Esophagus muscularis mucosa (tissue), 4 donors: ENCODE measurements at regions not wholly inside any gene's neighbourhood (a gene's known extent, or its start where the extent isn't known, plus 50 kb on each side); places are given as distances from the start of the nearest gene placed in this dataset.

Experiments used
- DNase-seq: peaks from one replicate; pipeline ENCODE4 v3.0.0-alpha.2; 2017; ENCODE audit errors: extremely low spot score
- H3K27ac ChIP-seq, 4 donors: fragments of 200-600 bp; sonication (generic); replicated peaks in 1 of 4; 1 replicate in 3 of 4; 2 replicates in 1 of 4; pipeline ENCODE4 v1.5.1; 2016 to 2019; ENCODE audit warnings: mild to moderate bottlenecking in 1 of 4
- H3K27me3 ChIP-seq, 4 donors: fragments of 200-600 bp; sonication (generic); one replicate each; pipeline versions ENCODE4 v1.5.1 to v1.6.0; 2016 to 2019
- H3K36me3 ChIP-seq, 4 donors: fragments of 200-600 bp; sonication (generic); one replicate each; pipeline ENCODE4 v1.5.1; 2016 to 2019
- H3K4me1 ChIP-seq, 4 donors: fragments of 200-600 bp; sonication (generic); one replicate each; pipeline ENCODE4 v1.5.1; 2016 to 2019
- H3K4me3 ChIP-seq, 4 donors: fragments of 200-600 bp; sonication (generic); 1 replicate in 2 of 4; 2 replicates in 2 of 4; pipeline ENCODE4 v1.5.1; 2016 to 2019; ENCODE audit warnings: mild to moderate bottlenecking in 4 of 4, moderate library complexity in 1 of 4
- H3K9me3 ChIP-seq, 4 donors: fragments of 200-600 bp; sonication (generic); 1 replicate in 3 of 4; 2 replicates in 1 of 4; pipeline ENCODE4 v1.5.1; 2016 to 2019
- CTCF ChIP-seq, 3 experiments: fragments of 200-600 bp in 2 of 3; fragments of 450-650 bp in 1 of 3; sonication (generic) in 2 of 3; IDR thresholded peaks; one replicate each; pipeline ENCODE4 v1.5.1; 2017 to 2019; ENCODE audit warnings: antibody characterized with exemption in 3 of 3, mild to moderate bottlenecking in 2 of 3, moderate library complexity in 1 of 3
- EP300 ChIP-seq: sonication (generic); formaldehyde crosslinking; IDR thresholded peaks from one replicate; pipeline ENCODE4 v1.6.1; 2017; ENCODE audit warnings: antibody characterized with exemption
- POLR2A ChIP-seq: fragments of 450-650 bp; IDR thresholded peaks from one replicate; pipeline ENCODE4 v1.6.1; 2017; ENCODE audit warnings: antibody characterized with exemption, moderate library complexity, mild to moderate bottlenecking, low read depth
- POLR2AphosphoS5 ChIP-seq, 2 donors: sonication (generic); formaldehyde crosslinking; IDR thresholded peaks; one replicate each; pipeline ENCODE4 v1.6.1; 2017; ENCODE audit warnings: antibody characterized with exemption in 2 of 2
- WGBS: methylation state at CpG from one replicate; pipeline ENCODE4 v1.1.5; 2018; 5-methylcytosine and 5-hydroxymethylcytosine counted together
- intact Hi-C: fragments of 100-400 bp; cut with DNase I; formaldehyde crosslinking; loops from one replicate; pipeline ENCODE4 v1.15.1; 2023

GRCh38 chr21:21907271-21907670 lies 909.1 kb downstream of the NCAM2 start:
- DNase-seq: no peak
- TF ChIP-seq EP300 (no peak), CTCF (IDR thresholded peaks at IDR 0.05) (no peak), POLR2A (no peak), POLR2AphosphoS5 (IDR thresholded peaks at IDR 0.05) (no peak)
- 60% methylated on average over 3 of the region's 3 CpGs for WGBS
- H3K4me1 ChIP-seq: no peaks in the 10 kb centered on the region
- H3K27ac ChIP-seq: no peak overlapping the region
- no peak overlapping the region for H3K4me3 ChIP-seq
- intact Hi-C loops: no loop called here
- H3K9me3 ChIP-seq: no peaks in the 10 kb centered on the region
- H3K36me3 ChIP-seq: no peaks in the 10 kb centered on the region
- H3K27me3 ChIP-seq: no peaks in the 10 kb centered on the region

- Histone ChIP-seq H3K36me3 (no peaks in the 10 kb centered on the region), H3K4me3 (no peak overlapping the region), H3K27ac (no peak overlapping the region), H3K27me3 (no peaks in the 10 kb centered on the region), H3K9me3 (no peaks in the 10 kb centered on the region), H3K4me1 (no peaks in the 10 kb centered on the region)
- TF ChIP-seq POLR2A (no peak), EP300 (no peak), CTCF (IDR thresholded peaks at IDR 0.05) (no peak), POLR2AphosphoS5 (IDR thresholded peaks at IDR 0.05) (no peak)
- 39% methylated on average over 2 of the region's 2 CpGs for whole genome bisulfite sequencing
- intact Hi-C loops: no loop called here
- no peak for DNase-seq
Observed at GRCh38 chr21:21915816-21916215, 917.6 kb downstream of the NCAM2 start.

- H3K27ac ChIP-seq: no peak overlapping the region
- no peaks in the 10 kb centered on the region for H3K36me3 ChIP-seq
- intact Hi-C loops: loop anchor here (5.0 kb wide), 1 partner anchor 919 kb away; no protein-coding TSS in a partner anchor
- TF ChIP-seq POLR2A (no peak), CTCF (IDR thresholded peaks at IDR 0.05) (peak in 1 of 3 experiments; percentile 46)
- no peaks in the 10 kb centered on the region for H3K4me1 ChIP-seq
- no peak for DNase-seq
- no peaks in the 10 kb centered on the region for H3K9me3 ChIP-seq
- no peaks in the 10 kb centered on the region for H3K27me3 ChIP-seq
- H3K4me3 ChIP-seq: no peak overlapping the region
- WGBS: 54% methylated on average over 6 of the region's 6 CpGs
Observed at GRCh38 chr21:21921410-21922232, 923.4 kb downstream of the NCAM2 start.

GRCh38 chr21:21929226-21929625 lies 931.0 kb downstream of the NCAM2 start:
- no peaks in the 10 kb centered on the region for H3K36me3 ChIP-seq
- H3K4me3 ChIP-seq: no peak overlapping the region
- TF ChIP-seq EP300: no peak
- TF ChIP-seq POLR2A: no peak
- no peak for TF ChIP-seq CTCF (IDR thresholded peaks at IDR 0.05)
- TF ChIP-seq POLR2AphosphoS5 (IDR thresholded peaks at IDR 0.05): no peak
- 63% methylated on average over 1 of the region's 1 CpG for WGBS
- no peaks in the 10 kb centered on the region for H3K9me3 ChIP-seq
- H3K4me1 ChIP-seq: no peaks in the 10 kb centered on the region
- H3K27ac ChIP-seq: no peak overlapping the region
- intact Hi-C loops: no loop called here
- no peak for DNase-seq
- H3K27me3 ChIP-seq: no peaks in the 10 kb centered on the region

- H3K36me3 ChIP-seq: no peaks in the 10 kb centered on the region
- WGBS: 77% methylated on average over 4 of the region's 4 CpGs
- H3K27ac ChIP-seq: no peak overlapping the region
- no peak for DNase-seq
- no peak overlapping the region for H3K4me3 ChIP-seq
- TF ChIP-seq POLR2A (no peak), CTCF (IDR thresholded peaks at IDR 0.05) (no peak), POLR2AphosphoS5 (IDR thresholded peaks at IDR 0.05) (no peak)
- no peaks in the 10 kb centered on the region for H3K4me1 ChIP-seq
- intact Hi-C loops: no loop called here
- H3K9me3 ChIP-seq: no peaks in the 10 kb centered on the region
- H3K27me3 ChIP-seq: no peaks in the 10 kb centered on the region
Observed at GRCh38 chr21:21929789-21930188, 931.6 kb downstream of the NCAM2 start.
